ENCODE measurements at regions not wholly inside any gene's neighbourhood (a gene's known extent, or its start where the extent isn't known, plus 50 kb on each side); places are given as distances from the start of the nearest gene placed in this dataset.

DNA sequence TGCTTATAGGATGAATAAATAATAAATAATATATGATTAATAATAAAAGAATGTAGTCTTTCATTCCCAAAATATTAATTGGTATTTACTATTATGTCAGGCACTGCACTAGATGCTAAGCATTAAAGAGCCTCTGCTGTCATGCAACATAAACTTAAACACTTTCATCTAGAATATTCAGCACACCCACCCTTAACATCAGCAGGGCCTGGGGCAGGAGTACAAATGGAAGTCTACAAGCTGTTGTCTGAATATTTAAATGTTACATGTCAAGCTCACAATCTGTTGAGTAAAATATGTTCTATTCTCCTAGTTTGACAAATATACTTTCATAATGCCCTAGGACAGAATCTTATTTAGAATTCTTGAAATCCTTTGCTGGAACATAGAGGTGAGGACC, 395.1 kb downstream of the EPM2A start:
- Histone ChIP-seq H3K9me3 (ENCODE audit: low read depth, low read length, poor library complexity, severe bottlenecking) (no peaks in the 10 kb centered on the region), H3K27ac (ENCODE audit: low read depth, low read length, poor library complexity, severe bottlenecking) (no peak overlapping the region), H3K4me3 (ENCODE audit: low read depth, low read length, poor library complexity, severe bottlenecking) (no peak overlapping the region), H3K4me1 (ENCODE audit: insufficient read depth, low read length, poor library complexity, severe bottlenecking) (peaks cover 6% of the 10 kb centered on the region), H3K36me3 (ENCODE audit: insufficient read depth, low read length, poor library complexity, severe bottlenecking) (no peaks in the 10 kb centered on the region), H3K27me3 (replicated peaks; ENCODE audit: insufficient read depth, low read depth, low read length, poor library complexity) (no peaks in the 10 kb centered on the region)
- ChIA-PET POLR2A (ENCODE audit: low non-redundant PET) (no interaction called here), CTCF (no interaction called here)
- intact Hi-C loops (cut with micrococcal nuclease; ENCODE audit: unreplicated experiment): no loop called here
- no peak for TF ChIP-seq EZH2 (IDR thresholded peaks at IDR 0.05; ENCODE audit: borderline replicate concordance, low read depth, low read length, poor library complexity, severe bottlenecking)
- TF ChIP-seq, protein P1, sequence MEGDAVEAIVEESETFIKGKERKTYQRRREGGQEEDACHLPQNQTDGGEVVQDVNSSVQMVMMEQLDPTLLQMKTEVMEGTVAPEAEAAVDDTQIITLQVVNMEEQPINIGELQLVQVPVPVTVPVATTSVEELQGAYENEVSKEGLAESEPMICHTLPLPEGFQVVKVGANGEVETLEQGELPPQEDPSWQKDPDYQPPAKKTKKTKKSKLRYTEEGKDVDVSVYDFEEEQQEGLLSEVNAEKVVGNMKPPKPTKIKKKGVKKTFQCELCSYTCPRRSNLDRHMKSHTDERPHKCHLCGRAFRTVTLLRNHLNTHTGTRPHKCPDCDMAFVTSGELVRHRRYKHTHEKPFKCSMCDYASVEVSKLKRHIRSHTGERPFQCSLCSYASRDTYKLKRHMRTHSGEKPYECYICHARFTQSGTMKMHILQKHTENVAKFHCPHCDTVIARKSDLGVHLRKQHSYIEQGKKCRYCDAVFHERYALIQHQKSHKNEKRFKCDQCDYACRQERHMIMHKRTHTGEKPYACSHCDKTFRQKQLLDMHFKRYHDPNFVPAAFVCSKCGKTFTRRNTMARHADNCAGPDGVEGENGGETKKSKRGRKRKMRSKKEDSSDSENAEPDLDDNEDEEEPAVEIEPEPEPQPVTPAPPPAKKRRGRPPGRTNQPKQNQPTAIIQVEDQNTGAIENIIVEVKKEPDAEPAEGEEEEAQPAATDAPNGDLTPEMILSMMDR (conservative IDR thresholded peaks at IDR 0.05; ENCODE audit: low read depth, low read length): no peak
- no TSS peak for BruUV-seq (replicated peaks)
- no peak for DNase-seq (ENCODE audit: low spot score)

DNA sequence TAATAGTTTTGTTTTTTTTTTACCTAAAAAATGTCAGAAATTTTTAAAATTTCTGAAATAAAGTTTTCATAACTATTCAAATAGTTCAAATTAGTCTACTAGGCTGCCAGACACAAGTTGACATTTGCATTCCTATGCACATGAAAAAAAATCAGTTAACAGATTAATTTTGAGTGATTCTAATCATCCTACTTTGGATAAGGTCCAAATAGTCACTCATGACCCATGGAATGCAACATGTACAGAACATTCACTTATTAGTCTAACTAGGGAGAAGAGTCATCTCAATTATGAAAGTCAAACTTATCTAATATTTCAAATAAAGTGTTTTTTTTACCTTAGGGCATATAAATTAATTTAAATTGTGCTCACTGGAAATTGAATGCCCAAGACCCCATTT, 390.2 kb downstream of the EPM2A start:
- Histone ChIP-seq H3K27me3 (replicated peaks; ENCODE audit: insufficient read depth, low read depth, low read length, poor library complexity) (no peaks in the 10 kb centered on the region), H3K36me3 (ENCODE audit: insufficient read depth, low read length, poor library complexity, severe bottlenecking) (no peaks in the 10 kb centered on the region), H3K4me1 (ENCODE audit: insufficient read depth, low read length, poor library complexity, severe bottlenecking) (peaks cover 16% of the 10 kb centered on the region), H3K27ac (ENCODE audit: low read depth, low read length, poor library complexity, severe bottlenecking) (no peak overlapping the region), H3K4me3 (ENCODE audit: low read depth, low read length, poor library complexity, severe bottlenecking) (no peak overlapping the region), H3K9me3 (ENCODE audit: low read depth, low read length, poor library complexity, severe bottlenecking) (no peaks in the 10 kb centered on the region)
- intact Hi-C loops (cut with micrococcal nuclease; ENCODE audit: unreplicated experiment): no loop called here
- CTCF ChIA-PET: no interaction called here
- no peak for DNase-seq (ENCODE audit: low spot score)
- TF ChIP-seq, protein P1 (conservative IDR thresholded peaks at IDR 0.05; ENCODE audit: low read depth, low read length): no peak
- no peak for TF ChIP-seq EZH2 (IDR thresholded peaks at IDR 0.05; ENCODE audit: borderline replicate concordance, low read depth, low read length, poor library complexity, severe bottlenecking)
- no TSS peak for BruUV-seq (replicated peaks)
- POLR2A ChIA-PET (ENCODE audit: low non-redundant PET): no interaction called here

DNA sequence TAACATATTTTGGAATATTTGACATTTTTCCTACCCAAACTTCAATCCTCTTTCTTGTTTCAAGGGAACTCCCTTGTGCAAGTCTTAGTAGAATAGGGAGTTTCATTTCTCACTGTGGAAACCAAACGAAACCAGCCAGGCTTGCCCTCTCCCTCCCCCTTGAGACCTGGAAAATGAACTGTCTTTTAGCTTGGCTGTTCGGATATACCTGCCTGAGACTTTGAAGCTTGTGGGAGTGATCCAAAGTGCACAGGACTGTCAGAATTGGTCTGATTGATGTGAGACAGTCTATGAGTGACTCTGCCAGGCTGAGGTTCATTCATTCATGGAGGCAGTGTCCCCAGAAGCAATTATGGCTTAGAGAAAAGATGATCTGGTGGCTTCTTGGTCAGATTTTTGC, 388.1 kb downstream of the EPM2A start:
- Histone ChIP-seq H3K4me3 (ENCODE audit: low read depth, low read length, poor library complexity, severe bottlenecking) (no peak overlapping the region), H3K27me3 (replicated peaks; ENCODE audit: insufficient read depth, low read depth, low read length, poor library complexity) (no peaks in the 10 kb centered on the region), H3K27ac (ENCODE audit: low read depth, low read length, poor library complexity, severe bottlenecking) (no peak overlapping the region), H3K9me3 (ENCODE audit: low read depth, low read length, poor library complexity, severe bottlenecking) (no peaks in the 10 kb centered on the region), H3K36me3 (ENCODE audit: insufficient read depth, low read length, poor library complexity, severe bottlenecking) (no peaks in the 10 kb centered on the region), H3K4me1 (ENCODE audit: insufficient read depth, low read length, poor library complexity, severe bottlenecking) (peaks cover 21% of the 10 kb centered on the region)
- TF ChIP-seq EZH2 (IDR thresholded peaks at IDR 0.05; ENCODE audit: borderline replicate concordance, low read depth, low read length, poor library complexity, severe bottlenecking): no peak
- TF ChIP-seq, protein P1 (conservative IDR thresholded peaks at IDR 0.05; ENCODE audit: low read depth, low read length): no peak
- BruUV-seq (replicated peaks): no TSS peak
- DNase-seq (ENCODE audit: low spot score): no peak
- ChIA-PET POLR2A (ENCODE audit: low non-redundant PET) (no interaction called here), CTCF (no interaction called here)
- intact Hi-C loops (cut with micrococcal nuclease; ENCODE audit: unreplicated experiment): no loop called here
